ENCODE measurements at regions not wholly inside any gene's neighbourhood (a gene's known extent, or its start where the extent isn't known, plus 50 kb on each side); places are given as distances from the start of the nearest gene placed in this dataset.
"Not testable (repeated sequence)": the region's sequence is repeated elsewhere in the genome, so short reads cannot be mapped to it uniquely, and the experiment has no call there.

- POLR2A ChIA-PET, result no interaction called here
- Mint-ChIP-seq H3K9me3 (peaks cover 18% of the 10 kb centered on the region), H3K36me3 (ENCODE audit: low read depth) (no peaks in the 10 kb centered on the region), H3K4me3 (no peak overlapping the region), H3K27ac (no peak overlapping the region), H3K4me1 (no peaks in the 10 kb centered on the region), H3K27me3 (no peaks in the 10 kb centered on the region)
- CTCF ChIA-PET, result no interaction called here
- no peak for DNase-seq
Measured at GRCh38 chr7:41404375-41405074, 298.4 kb downstream of the INHBA start.

- Mint-ChIP-seq H3K4me1 (no peaks in the 10 kb centered on the region), H3K27ac (no peak overlapping the region), H3K36me3 (ENCODE audit: low read depth) (no peaks in the 10 kb centered on the region), H3K9me3 (peaks cover 16% of the 10 kb centered on the region), H3K4me3 (no peak overlapping the region), H3K27me3 (no peaks in the 10 kb centered on the region)
- DNase-seq, result no peak
- ChIA-PET POLR2A (no interaction called here), CTCF (no interaction called here)
Measured at GRCh38 chr7:41403291-41403690, 299.6 kb downstream of the INHBA start.

- no peaks in the 10 kb centered on the region for H3K27me3 Mint-ChIP-seq
- no peak for DNase-seq
- no peak overlapping the region for H3K4me3 Mint-ChIP-seq
- H3K27ac Mint-ChIP-seq, result no peak overlapping the region
- no peaks in the 10 kb centered on the region for H3K4me1 Mint-ChIP-seq
- H3K9me3 Mint-ChIP-seq, result peaks cover 11% of the 10 kb centered on the region
- no peaks in the 10 kb centered on the region for H3K36me3 Mint-ChIP-seq (ENCODE audit: low read depth)
- ChIA-PET CTCF (no interaction called here), POLR2A (no interaction called here)
Measured at GRCh38 chr7:41401833-41402232, 301.1 kb downstream of the INHBA start.

- DNase-seq, result no peak
- POLR2A ChIA-PET, result no interaction called here
- H3K27me3 Mint-ChIP-seq, result no peaks in the 10 kb centered on the region
- H3K9me3 Mint-ChIP-seq, result peaks cover 11% of the 10 kb centered on the region
- CTCF ChIA-PET, result no interaction called here
- H3K36me3 Mint-ChIP-seq (ENCODE audit: low read depth), result no peaks in the 10 kb centered on the region
- no peaks in the 10 kb centered on the region for H3K4me1 Mint-ChIP-seq
- no peak overlapping the region for H3K27ac Mint-ChIP-seq
- H3K4me3 Mint-ChIP-seq, result no peak overlapping the region
Measured at GRCh38 chr7:41399171-41399570, 303.7 kb downstream of the INHBA start.

- no peaks in the 10 kb centered on the region for H3K36me3 Mint-ChIP-seq (ENCODE audit: low read depth)
- ChIA-PET POLR2A (interaction anchor here (0.7 kb wide), 1 partner anchor 171 kb away, joined by 3 read pairs; no protein-coding TSS in a partner anchor), CTCF (no interaction called here)
- H3K27me3 Mint-ChIP-seq, result no peaks in the 10 kb centered on the region
- no peaks in the 10 kb centered on the region for H3K4me1 Mint-ChIP-seq
- H3K27ac Mint-ChIP-seq, result no peak overlapping the region
- H3K9me3 Mint-ChIP-seq, result peaks cover 8% of the 10 kb centered on the region
- H3K4me3 Mint-ChIP-seq, result no peak overlapping the region
- no peak for DNase-seq
Measured at GRCh38 chr7:41391818-41392217, 311.1 kb downstream of the INHBA start.

- POLR2A ChIA-PET; H3K27me3 Mint-ChIP-seq; H3K36me3 Mint-ChIP-seq (ENCODE audit: low read depth): not testable (repeated sequence)
Measured at GRCh38 chr7:41388933-41389332, 314.0 kb downstream of the INHBA start.

GRCh38 chr7:41385996-41386395 is 316.9 kb downstream of the INHBA start:
- Mint-ChIP-seq H3K9me3 (peaks cover 10% of the 10 kb centered on the region), H3K4me1 (no peaks in the 10 kb centered on the region), H3K4me3 (no peak overlapping the region), H3K36me3 (ENCODE audit: low read depth) (no peaks in the 10 kb centered on the region), H3K27me3 (no peaks in the 10 kb centered on the region), H3K27ac (no peak overlapping the region)
- CTCF ChIA-PET, result no interaction called here
- no peak for DNase-seq
- POLR2A ChIA-PET, result no interaction called here

More at GRCh38 chr7:41388933-41389332, 314.0 kb downstream of the INHBA start:
- H3K27ac Mint-ChIP-seq, H3K4me3 Mint-ChIP-seq, H3K9me3 Mint-ChIP-seq, CTCF ChIA-PET, H3K4me1 Mint-ChIP-seq, DNase-seq: not testable (repeated sequence)

- no peaks in the 10 kb centered on the region for H3K36me3 Mint-ChIP-seq (ENCODE audit: low read depth)
- ChIA-PET CTCF (no interaction called here), POLR2A (no interaction called here)
- H3K27me3 Mint-ChIP-seq, result no peaks in the 10 kb centered on the region
- H3K4me1 Mint-ChIP-seq, result no peaks in the 10 kb centered on the region
- no peak overlapping the region for H3K4me3 Mint-ChIP-seq
- H3K27ac Mint-ChIP-seq, result no peak overlapping the region
- no peak for DNase-seq
- H3K9me3 Mint-ChIP-seq, result peaks cover 10% of the 10 kb centered on the region
Measured at GRCh38 chr7:41384418-41384817, 318.5 kb downstream of the INHBA start.

- H3K4me3 Mint-ChIP-seq, result no peak overlapping the region
- no peaks in the 10 kb centered on the region for H3K4me1 Mint-ChIP-seq
- H3K9me3 Mint-ChIP-seq, result peaks cover 10% of the 10 kb centered on the region
- ChIA-PET CTCF (no interaction called here), POLR2A (no interaction called here)
- no peak overlapping the region for H3K27ac Mint-ChIP-seq
- no peak for DNase-seq
- H3K27me3 Mint-ChIP-seq, result no peaks in the 10 kb centered on the region
- H3K36me3 Mint-ChIP-seq (ENCODE audit: low read depth), result no peaks in the 10 kb centered on the region
Measured at GRCh38 chr7:41383596-41383995, 319.3 kb downstream of the INHBA start.

- H3K4me1 Mint-ChIP-seq, result no peaks in the 10 kb centered on the region
- CTCF ChIA-PET, result no interaction called here
Measured at GRCh38 chr7:41378156-41378555, 324.7 kb downstream of the INHBA start.

GRCh38 chr7:41375582-41375981 is 327.3 kb downstream of the INHBA start:
- ChIA-PET POLR2A (no interaction called here), CTCF (no interaction called here)
- H3K4me1 Mint-ChIP-seq, result no peaks in the 10 kb centered on the region

More at GRCh38 chr7:41378156-41378555, 324.7 kb downstream of the INHBA start:
- DNase-seq, result no peak
- Mint-ChIP-seq H3K27me3 (no peaks in the 10 kb centered on the region), H3K36me3 (ENCODE audit: low read depth) (no peaks in the 10 kb centered on the region), H3K9me3 (peaks cover 6% of the 10 kb centered on the region), H3K27ac (no peak overlapping the region), H3K4me3 (no peak overlapping the region)
- POLR2A ChIA-PET, result no interaction called here

GRCh38 chr7:41374150-41374848 is 328.6 kb downstream of the INHBA start:
- Mint-ChIP-seq H3K27me3 (no peaks in the 10 kb centered on the region), H3K9me3 (peaks cover 2% of the 10 kb centered on the region), H3K36me3 (ENCODE audit: low read depth) (no peaks in the 10 kb centered on the region), H3K27ac (no peak overlapping the region), H3K4me1 (no peaks in the 10 kb centered on the region), H3K4me3 (no peak overlapping the region)
- POLR2A ChIA-PET, result no interaction called here
- DNase-seq, result no peak
- CTCF ChIA-PET, result no interaction called here

More at GRCh38 chr7:41375582-41375981, 327.3 kb downstream of the INHBA start:
- no peak for DNase-seq
- Mint-ChIP-seq H3K36me3 (ENCODE audit: low read depth) (no peaks in the 10 kb centered on the region), H3K4me3 (no peak overlapping the region), H3K9me3 (peaks cover 2% of the 10 kb centered on the region), H3K27me3 (no peaks in the 10 kb centered on the region), H3K27ac (no peak overlapping the region)

- Mint-ChIP-seq H3K4me3 (no peak overlapping the region), H3K27ac (no peak overlapping the region), H3K36me3 (ENCODE audit: low read depth) (no peaks in the 10 kb centered on the region), H3K9me3 (peaks cover 8% of the 10 kb centered on the region), H3K27me3 (no peaks in the 10 kb centered on the region), H3K4me1 (no peaks in the 10 kb centered on the region)
- CTCF ChIA-PET, result no interaction called here
- DNase-seq, result no peak
- POLR2A ChIA-PET, result no interaction called here
Measured at GRCh38 chr7:41367967-41368882, 334.7 kb downstream of the INHBA start.
